ENCODE measurements at regions not wholly inside any gene's neighbourhood (a gene's known extent, or its start where the extent isn't known, plus 50 kb on each side); places are given as distances from the start of the nearest gene placed in this dataset.

DNA sequence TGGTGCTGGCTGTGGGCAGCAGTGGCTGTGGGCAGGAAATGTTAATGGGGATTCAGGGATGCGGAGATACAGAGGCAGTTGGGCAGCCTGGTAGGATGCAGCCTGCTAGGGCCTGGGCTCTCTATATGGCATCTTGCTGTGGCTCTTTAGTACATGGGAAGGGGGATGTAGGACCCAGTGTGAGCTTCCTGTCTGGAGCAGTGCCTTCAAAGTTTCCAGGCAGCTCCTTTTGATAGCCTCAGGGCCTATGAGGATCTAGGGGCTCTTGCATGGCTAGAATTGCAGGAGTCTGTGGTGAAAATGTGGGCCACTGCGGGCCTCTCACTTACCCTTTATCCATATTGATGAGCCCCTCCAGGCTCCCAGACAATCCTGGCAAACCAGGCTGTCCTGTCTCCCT lies 213.2 kb upstream of the SNX19 start:
- no peak for DNase-seq

DNA sequence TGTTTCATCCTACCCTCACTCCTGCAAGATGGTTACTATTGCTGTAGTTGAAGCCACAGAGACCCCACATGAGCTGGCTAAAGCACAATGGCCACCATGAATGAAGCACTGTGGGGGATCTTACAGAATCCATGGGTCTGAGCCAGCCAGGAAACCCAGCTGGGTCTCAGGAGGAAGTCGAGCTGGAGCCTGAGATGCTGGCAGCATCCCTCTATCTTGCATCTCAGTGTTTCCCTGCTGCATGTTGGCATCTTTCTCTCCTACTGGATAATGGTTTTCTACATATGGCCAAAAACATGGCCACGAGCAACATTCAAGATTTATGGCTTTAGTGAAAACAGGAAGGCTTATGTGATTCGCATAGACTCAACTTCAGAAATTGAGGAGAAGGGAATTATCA lies 219.3 kb upstream of the SNX19 start:
- DNase-seq, result no peak

DNA sequence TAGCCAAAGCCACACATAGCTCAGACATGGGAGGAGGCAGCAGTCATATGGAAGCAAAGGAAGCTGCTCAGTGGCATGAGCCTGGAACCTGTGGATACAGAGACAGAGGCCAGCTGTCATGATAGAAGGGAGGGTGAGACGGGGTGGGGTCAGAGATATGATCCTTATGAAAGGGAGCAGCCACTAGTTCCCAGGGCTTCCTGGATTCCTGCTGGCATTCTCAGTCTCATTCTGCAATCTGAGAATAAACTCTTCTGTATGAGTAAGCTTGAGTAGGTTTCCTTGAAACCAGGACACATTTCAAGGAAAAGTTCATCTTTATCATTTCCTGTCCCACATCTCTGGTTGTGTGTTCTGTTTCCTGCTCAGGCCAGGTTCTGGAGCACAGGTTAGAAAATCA lies 220.2 kb upstream of the SNX19 start:
- peak; percentile 30 for DNase-seq

DNA sequence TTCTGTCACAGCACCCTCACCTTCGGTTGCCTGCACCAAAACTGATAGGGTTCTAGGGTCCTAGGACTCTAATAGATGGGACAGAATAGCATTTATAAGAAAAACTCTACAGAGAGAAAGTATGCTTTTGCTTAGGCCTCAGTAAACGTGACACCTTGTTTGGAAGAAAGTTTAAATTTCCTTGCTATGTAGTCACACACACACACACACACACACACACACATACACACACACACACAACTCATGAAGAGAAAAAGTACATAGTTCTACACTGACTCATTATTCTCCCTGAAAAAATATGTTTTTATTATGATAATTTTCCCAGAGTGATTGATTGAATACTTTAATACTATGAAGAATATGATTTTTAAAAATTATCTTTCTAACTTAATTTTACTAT lies 220.8 kb upstream of the SNX19 start:
- DNase-seq, result no peak

DNA sequence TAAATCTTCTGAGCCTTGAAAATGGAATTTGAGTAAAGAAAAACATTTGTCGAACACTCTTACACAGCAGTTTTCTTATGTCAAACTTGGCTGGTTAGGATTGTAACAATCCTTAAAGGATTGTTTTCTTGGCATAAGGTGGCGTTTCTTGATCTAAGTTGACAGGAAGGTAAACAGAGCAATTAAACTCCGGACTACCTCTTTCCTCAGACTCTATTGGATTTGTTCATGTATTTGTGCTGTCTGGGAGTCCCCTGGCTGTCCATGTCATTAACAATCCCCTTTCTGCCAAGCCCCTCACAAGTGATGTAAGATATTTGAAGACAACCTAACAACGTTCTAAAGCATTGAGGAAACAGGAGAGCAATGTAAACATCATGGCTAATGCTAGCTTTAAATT lies 222.5 kb upstream of the SNX19 start:
- peak; percentile 41 for DNase-seq

DNA sequence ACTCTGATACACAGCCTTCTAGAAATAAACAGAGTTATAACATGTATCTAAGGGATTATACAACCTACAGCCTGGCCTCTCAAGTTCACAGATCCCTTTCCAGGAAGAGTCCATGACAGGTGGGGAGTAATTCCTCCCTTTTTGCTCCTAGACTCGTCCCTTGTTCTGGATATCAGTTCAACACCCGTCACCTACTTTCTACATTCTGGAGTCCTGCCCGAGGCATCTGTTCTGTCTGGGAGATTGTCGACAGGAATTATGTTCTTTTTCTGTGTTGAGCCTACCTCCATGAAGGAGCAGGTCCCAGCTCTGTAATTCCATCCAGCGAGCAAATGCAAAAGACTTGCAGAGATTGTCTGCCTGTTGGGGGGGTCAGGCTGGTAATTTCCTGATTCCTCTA lies 224.6 kb upstream of the NTM start:
- DNase-seq, result no peak

DNA sequence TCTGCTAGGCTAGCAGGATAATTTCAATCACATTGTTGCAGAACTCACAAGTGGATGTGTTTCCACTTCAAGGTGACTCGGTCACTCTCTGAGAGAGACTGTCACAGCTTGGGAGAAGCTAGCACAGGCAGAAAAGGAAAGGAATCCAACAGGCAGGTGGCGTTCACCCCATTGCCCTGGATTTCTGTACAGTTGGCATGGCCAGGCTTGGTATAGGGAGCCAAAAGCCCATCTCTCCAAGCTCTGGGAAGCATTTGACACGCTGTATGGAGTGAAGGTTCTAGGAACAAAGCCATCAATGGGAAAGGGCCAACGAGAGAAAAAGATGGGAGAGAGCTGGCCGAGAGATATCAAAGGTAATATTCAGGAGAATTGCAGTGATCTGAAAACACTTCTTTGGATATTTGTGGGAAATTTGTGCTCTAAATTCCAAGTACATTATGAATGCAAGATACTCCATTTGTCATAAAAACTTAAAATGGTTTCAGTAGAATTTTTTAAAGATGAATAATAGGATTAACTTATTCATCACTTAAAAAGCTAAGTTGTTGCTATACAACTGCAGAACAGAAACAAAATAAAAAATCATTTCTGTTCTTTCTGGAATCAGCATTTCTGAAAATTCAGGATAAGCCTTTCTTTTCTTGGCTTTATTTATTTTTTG lies 223.5 kb upstream of the NTM start:
- DNase-seq, result no peak

DNA sequence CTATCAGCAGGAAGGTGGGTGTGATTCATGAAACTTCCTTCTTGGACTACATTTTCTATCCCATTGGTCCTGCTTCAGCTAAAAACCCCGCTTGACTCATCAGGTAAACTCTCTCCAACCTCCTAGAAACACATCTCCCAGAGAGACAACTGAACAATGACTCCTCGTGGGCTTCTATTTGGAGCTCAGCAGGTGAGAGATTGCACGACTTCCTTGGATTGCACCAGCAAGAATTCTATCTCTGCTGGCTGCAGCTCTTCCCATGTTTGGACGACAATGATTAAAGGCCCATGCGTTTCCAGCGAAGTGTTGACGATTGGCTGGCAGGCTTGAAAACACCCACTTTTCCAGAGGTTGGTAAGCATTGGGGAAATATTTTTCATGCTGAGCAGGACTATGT lies 216.1 kb upstream of the NTM start:
- DNase-seq, result no peak

DNA sequence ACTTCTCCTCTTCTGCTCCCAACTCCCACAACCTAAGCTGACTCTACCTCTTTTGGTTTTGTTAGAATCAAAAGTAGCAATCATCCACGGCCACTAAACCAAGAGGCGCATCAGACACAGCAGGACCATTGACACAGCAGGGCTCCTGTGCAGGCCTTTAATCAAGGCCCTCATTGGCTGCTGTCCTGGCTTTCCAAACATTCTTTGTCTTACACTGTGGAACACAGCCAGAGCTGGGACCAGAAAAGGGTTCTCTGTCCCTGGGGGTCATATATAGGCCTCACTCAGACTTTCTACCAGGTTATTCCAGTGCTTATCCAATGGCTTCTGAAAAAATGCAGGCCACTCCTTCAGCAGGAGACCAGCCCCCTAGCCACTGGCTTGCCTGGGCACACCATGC lies 212.7 kb upstream of the NTM start:
- no peak for DNase-seq

DNA sequence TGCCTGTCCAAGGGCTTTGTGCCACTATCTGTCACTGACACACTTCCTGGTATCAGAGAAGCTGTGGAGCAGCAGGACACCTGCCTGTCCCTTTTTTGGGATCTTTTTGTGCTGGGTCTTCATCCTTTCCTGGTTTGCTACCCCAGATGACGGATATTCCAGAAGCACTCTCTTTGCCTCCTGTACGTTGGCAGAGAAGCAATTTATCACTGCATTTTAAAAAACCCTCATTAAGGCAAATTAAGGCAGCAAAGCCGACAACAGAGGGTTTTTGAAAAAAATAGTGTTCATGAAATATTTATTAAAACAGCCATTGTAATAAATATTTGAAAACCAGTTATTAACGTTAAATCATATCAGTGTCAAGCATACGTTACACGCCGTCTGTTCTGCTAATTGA lies 209.6 kb upstream of the NTM start:
- peak; percentile 30 for DNase-seq

DNA sequence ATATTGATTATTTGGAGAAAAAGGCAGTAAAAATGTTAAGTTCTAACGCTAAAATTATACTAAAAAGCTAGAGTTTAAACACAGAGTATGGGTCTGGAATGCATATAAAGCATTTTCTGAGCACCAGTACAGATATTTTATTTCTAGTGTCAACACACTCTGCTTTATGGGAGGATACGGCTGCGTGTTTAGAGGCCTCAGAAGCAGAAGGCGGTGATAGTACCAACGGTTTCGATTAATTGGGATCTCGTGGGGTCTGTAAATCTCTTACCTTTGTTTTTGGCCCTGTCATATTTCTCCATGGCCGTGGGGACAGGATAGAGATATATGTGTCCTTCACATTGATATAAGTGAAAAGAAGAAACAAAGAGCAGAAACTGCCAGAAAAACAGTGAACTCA lies 206.8 kb upstream of the NTM start:
- no peak for DNase-seq

DNA sequence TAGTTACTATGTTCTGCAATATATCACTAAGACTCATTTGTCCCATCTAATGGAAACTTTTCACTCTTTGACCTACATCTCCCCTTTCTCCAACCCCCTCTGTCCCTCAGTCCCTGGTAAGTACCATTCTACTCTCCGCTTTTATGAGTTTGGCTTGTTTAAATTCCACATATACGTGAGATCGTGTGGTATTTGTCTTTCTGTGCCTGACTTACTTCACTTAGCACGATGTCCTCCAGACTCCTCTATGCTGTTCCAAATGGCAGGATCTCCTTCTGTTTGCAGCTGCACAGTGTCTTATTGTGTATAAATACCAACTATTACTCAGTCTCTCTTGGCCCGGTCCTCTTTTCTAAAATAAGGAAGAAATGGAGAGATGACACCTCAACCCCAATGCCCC lies 205.4 kb upstream of the NTM start:
- DNase-seq, result no peak

DNA sequence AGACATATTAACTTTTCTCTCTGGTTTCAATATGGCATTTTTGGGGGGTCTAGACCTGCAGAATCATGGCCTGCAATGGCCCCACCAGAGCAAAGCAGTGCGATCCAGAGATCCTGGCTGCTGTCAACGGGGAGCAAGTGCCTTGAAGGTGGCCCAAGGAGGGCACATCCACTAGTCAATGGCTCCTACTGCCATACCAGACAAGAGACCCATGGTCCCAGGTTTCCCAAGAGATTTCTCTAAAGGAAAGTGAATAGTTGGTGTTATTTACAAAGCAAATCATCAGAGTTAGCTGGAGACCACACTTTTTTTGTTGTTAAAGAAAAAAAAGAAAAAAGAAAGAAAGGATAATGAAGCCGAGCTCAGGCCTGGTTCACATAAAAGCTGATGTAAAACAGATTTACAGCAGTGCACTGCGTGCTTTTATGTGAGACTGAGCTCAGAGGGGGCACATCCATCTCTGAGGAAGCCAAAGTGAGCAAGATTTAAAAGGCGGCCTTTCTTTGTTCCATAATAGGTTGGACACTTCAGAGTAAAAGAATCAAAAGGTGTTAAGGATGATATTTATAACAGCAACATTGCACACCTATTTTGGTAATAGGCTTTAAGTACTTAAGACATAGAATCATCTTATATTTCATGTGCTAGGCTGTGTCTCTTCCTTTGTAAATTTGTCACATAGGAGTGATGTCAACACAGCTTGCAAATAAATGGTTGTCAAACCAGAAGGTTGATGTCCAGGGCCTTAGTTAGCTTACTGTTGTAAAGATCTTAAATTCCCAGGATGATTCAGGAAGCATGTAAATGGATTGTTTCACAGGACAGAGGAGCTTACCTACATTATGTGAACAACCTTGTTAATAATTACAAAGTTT lies 201.3 kb upstream of the NTM start:
- DNase-seq, result no peak

DNA sequence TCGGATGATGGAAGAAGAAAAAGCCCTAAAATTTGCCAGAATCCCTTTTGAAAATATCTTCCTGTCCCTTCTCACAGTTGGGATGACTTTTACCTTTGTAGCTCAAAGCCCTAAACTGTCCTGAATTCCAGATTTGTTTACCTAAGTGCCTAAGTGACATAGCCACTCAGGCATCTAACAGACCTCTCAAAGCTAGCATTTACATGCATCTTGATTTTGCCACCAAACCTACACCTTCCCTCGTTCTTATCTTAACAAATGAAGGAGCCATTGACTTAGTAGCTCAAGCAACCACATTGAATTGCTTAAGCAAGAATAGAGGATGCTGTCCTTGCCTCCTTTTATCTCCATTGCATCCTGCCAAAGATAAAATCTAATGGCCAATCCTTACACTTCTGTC lies 198.4 kb upstream of the NTM start:
- DNase-seq, result no peak

DNA sequence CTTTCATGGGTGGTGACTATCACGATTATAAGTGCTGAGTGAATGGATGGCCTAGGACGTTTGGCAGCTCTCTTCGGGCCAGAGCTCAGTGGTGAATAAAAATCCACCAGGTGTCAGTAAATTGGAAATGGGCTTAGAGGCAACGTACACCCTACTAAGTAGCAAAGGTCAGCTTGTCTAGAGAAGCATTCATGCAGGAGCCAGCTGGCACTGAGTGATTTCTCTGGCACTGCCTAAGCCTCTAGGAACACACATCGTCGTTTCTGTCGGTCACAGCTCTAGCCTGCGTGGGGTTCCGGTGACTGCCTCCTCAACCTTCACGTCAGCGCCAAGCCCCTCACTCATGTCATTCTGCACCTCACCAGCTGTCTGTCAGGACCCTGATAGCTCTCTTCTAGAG lies 192.4 kb upstream of the NTM start:
- no peak for DNase-seq

DNA sequence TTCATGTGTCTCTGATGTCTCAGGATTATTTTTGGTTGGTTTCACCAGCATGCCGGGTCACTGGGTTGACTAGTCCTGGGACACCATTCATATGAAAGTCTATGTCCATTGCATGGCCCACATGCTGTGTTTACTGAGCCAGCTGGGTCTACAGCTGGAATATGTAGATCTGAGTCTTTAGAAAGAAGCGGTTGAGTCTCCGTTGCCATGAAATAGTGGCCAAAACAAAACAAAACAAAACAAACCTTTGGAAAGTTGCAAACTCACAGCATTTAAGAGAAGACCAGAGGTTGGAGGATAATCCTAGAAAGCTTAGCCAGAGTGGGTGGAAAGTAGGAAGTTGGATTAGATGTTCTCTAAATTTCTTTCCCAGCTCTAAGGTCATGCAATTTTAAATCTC lies 191.8 kb upstream of the NTM start:
- no peak for DNase-seq

DNA sequence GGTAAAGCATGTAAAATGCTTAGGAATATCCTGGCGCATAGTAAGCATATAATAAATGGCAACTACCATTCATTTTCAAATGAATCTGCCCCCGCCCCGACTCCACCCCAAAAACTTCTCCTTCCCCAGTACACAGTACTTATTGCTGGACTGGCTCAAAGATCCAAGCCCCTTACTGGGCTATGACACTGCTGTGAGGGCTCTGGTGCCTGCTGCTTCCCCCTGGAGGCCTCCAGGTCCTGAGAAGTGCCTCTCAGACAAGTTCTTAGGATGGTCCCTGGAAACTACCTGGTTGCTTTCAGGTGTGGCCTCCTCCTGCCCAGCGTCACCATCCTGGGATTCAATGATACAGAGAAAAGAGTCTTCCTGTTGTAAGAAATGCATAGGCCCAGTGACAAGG lies 190.6 kb upstream of the NTM start:
- DNase-seq, result no peak

DNA sequence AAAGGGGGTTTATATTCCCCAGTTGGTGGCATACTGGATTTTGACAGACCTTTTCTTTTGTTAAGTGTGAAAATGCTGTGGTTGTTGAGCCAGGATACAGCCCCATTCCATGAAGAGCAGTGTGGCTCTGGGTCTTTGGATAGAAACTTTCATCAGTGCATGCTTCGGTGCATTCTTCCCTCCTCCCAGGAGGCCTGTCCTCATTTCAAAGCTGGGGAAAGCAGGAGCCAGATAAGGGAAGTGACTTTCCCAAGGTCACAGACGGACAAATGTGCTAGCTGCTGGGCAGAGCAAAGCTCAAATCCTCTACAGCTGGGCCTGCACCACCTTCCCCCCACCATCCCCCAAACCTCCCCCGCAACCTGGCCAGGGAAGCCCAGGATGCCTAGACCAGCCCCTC lies 184.5 kb upstream of the NTM start:
- DNase-seq, result peak; percentile 46

DNA sequence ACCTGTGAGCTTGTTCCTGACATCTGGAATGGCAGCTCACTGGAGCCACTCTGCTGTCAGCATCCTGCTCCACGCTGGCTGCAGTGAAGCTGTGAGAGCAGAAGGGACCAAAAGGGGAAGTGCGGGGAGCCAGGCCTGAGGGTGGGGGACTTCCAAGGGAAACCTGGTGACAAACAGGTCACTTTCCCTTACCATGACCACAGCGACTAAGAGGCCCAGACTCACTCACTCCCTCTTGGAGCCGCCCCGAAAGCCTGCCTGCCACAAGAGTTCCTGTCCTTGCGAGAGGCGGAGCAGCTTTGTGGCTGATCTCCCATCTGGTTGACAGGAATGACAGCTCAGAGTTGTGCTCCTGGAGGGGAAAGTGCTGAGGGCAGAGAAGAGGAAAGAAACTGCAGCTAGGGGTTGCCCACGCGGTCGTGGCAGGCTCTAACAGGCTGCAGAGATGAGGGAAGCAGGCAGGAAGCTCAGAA lies 183.8 kb upstream of the NTM start:
- DNase-seq, result peak; percentile 78

DNA sequence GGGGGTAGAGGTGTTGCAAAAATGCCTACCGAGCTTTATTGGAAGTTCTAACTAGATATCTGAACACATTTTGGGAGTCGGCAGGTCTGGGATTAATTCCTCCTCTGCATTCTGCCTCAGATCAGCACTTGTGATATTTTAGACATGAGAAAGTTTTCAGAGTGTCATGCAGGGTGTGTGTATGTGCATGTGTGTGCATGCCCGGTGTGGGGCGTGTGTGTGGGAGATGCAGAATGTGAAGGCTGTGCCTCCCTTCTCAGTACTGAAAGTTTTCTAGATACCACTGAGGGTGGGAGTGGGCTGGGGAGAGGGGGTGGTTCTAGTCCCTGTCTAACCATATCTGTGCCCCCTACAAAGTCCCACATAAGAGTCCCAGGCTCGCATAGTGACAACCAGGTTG lies 180.0 kb upstream of the NTM start:
- DNase-seq, result no peak

DNA sequence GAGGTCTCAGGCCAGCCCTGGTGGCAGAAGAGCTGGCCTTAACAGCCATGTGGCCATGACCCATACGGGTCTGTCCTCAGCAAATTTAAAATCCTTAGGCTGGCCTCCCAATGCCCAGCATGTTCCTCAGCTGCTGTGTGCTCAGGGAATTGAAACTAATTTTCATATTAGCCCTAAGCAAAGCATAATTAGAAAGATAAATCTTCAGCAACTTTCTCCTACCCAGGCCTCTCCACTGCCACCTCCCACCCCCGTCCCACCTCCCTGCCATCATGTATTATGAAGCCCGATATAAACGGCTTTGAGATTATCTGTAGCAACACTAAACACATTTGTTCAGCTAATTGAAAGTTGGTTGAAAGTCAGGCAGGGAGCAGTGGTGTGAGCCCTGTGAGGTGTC lies 178.8 kb upstream of the NTM start:
- DNase-seq, result no peak

DNA sequence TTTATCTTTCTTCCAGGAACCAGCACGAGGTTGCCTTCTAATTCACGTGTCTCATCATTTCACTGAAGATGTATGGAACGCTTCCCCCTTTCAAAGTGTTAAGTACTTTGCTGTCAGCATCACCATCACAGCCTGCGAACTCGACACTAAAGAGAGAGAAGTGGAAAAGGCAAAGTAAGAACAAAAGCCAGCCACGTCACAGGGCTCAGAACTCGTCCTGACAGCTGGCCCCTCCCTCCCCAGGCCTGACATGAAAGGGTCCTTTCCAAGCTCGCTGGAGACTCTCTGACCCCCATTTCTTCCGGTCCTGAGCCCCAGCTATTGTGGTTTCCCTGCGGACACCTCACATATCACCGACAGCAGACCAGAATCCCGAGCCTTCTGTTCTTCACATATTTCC lies 177.8 kb upstream of the NTM start:
- DNase-seq, result no peak

DNA sequence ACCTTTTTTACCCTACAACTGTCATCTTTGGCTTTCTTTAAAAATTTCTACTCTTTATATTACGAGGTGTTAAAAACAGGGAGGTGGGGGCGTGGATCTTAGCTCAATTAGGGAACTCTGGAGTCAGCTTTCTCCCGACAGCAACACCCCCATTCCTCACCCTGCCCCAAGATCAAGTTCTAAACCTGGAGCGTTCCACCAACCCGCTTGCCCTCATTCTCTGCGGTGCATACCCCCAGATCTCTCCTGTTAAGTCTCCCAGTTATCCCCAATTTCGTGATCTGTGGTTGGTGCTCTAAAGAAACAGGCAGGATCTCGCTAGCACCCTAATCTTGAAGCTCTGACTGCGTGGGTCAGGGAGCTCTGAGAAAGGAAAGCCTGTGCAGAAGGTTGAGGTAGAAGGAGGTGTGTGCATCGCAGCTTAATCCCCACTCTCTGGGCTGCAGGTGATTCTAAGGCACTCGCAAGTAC lies 177.3 kb upstream of the NTM start:
- no peak for DNase-seq

DNA sequence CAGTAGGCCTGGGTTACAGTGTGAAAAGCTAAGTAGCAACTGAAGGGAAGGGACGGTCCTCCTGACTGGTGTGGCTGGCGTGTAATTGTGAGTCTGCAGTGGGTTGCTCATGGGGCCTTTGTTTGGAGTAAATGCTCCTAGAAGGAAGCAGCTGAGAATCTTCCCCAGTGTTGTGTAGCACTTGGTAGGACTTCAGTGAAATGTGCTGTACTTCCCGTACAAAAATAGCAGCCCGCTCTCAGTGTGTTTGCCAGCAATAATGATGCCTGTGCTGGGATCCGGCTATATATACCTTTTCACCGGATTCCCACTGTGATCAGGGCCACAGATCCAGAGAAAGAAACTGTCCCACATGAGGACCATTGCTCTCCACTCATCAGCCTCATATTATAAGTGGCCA lies 175.7 kb upstream of the NTM start:
- DNase-seq, result no peak
